Activated T-cell treated with anti-CD3 and anti-CD28 coated beads, Interleukin-2, amount 50 U/mL, for 24 hours (primary cell): ENCODE measurements at regions not wholly inside any gene's neighbourhood (a gene's known extent, or its start where the extent isn't known, plus 50 kb on each side); places are given as distances from the start of the nearest gene placed in this dataset.
"Not testable (repeated sequence)": the region's sequence is repeated elsewhere in the genome, so short reads cannot be mapped to it uniquely, and the experiment has no call there.

Experiments used
- DNase-seq: peaks from one replicate; pipeline ENCODE4 v3.0.0-alpha.2; 2020
- H3K27ac Mint-ChIP-seq: 2 replicates; pipeline ENCODE4 v1.8.0; 2020; ENCODE audit warnings: mild to moderate bottlenecking, mixed read lengths
- H3K27me3 Mint-ChIP-seq: 2 replicates; pipeline ENCODE4 v1.8.0; 2020; ENCODE audit warnings: mixed read lengths
- H3K36me3 Mint-ChIP-seq: 2 replicates; pipeline ENCODE4 v1.8.0; 2020; ENCODE audit warnings: low read depth, mixed read lengths
- H3K4me1 Mint-ChIP-seq: 2 replicates; pipeline ENCODE4 v1.8.0; 2020; ENCODE audit warnings: low read depth, mixed read lengths
- H3K4me3 Mint-ChIP-seq: 2 replicates; pipeline ENCODE4 v1.8.0; 2020; ENCODE audit warnings: mild to moderate bottlenecking, moderate library complexity, mixed read lengths
- H3K9me3 Mint-ChIP-seq: 2 replicates; pipeline ENCODE4 v1.8.0; 2020; ENCODE audit warnings: mixed read lengths

DNA sequence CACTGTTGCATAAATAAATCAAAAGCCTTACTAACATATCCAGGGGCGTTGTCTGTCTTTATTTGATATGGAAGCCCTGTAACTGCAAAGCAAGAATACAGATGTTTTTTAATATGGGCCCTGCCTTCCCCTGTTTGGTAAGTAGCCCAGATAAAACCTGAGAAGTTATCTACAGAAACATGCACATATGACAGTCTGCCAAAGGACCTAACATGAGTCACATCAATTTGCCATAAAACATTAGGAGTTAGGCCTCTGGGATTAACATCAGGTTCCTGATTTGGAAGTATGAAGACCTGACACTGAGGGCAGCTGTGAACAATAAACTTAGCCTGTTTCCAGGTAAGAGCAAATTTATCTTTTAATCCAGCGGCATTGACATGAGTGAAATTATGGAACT is 1588.8 kb downstream of the REEP3 start:
- Mint-ChIP-seq H3K4me1 (no peaks in the 10 kb centered on the region), H3K4me3 (no peak overlapping the region), H3K27me3 (no peaks in the 10 kb centered on the region), H3K36me3 (no peaks in the 10 kb centered on the region), H3K9me3 (peaks cover 22% of the 10 kb centered on the region), H3K27ac (no peak overlapping the region)
- DNase-seq = no peak

DNA sequence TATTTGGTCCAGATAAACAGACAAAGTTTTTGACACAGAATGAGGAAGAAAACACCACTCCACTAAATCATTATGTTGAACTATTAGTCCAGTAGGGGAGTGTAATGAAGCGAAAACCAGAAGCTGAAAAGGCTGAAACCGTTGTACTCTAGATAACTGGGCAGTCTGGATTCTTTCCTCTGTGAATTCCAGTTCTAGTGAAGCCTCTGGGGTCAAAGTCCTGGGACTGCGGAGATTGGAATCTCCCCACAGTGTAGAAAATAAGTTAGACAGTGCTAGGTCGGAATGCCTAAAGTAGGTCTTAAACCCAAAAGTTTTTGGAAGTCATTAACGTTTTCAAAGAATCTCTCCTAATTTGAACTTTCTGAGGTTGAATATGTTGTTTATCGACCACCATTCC is 1589.9 kb downstream of the REEP3 start:
- DNase-seq, H3K27me3 Mint-ChIP-seq: not testable (repeated sequence)
- H3K9me3 Mint-ChIP-seq = peaks cover 17% of the 10 kb centered on the region

DNA sequence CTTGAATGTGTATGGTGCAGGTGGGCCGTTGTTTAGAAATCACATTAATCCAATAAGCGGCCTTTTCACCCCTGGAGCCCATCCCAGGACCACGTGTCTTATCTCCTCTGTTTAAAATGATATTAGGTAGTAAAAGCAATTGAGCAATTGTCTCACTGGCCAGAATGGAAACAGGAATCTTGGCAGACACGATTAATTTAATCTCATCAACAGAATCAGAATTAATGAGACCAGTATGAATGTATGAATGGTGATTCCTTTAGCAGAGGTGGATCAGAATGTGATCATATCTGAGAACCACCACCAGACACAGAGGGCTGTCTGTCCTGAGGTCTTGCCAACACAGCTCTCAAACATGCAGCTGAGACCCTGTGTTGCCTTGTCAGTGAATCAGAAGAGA is 1591.4 kb downstream of the REEP3 start:
- Mint-ChIP-seq H3K9me3 (peaks cover 11% of the 10 kb centered on the region), H3K27me3 (no peaks in the 10 kb centered on the region), H3K4me3 (no peak overlapping the region), H3K27ac (no peak overlapping the region), H3K36me3 (no peaks in the 10 kb centered on the region), H3K4me1 (no peaks in the 10 kb centered on the region)
- DNase-seq = no peak

More for the DNA sequence above, 1589.9 kb downstream of the REEP3 start:
- not testable (repeated sequence) for H3K27ac Mint-ChIP-seq, H3K36me3 Mint-ChIP-seq, H3K4me3 Mint-ChIP-seq, H3K4me1 Mint-ChIP-seq

DNA sequence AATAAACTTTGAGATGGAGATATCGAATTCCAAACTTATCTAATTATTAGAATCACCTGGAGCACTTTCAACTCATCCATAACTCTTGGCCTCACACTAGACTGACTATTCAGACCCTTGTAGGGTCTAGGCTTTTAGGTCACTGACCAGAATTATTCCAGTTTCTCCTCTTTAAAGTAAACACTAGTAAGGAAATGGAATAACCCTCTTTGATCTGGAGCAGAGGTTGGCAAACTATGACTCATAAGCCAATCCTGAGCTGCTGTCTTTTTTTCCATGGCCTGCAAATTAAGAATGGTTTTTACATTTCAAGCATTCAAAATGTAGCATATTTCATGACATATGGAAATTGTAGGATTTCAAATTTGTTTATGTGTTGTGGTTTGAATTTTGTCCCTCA is 1601.9 kb downstream of the REEP3 start:
- DNase-seq = no peak
- Mint-ChIP-seq H3K4me3 (no peak overlapping the region), H3K4me1 (no peaks in the 10 kb centered on the region), H3K36me3 (no peaks in the 10 kb centered on the region), H3K27ac (no peak overlapping the region), H3K27me3 (no peaks in the 10 kb centered on the region), H3K9me3 (peaks cover 29% of the 10 kb centered on the region)

DNA sequence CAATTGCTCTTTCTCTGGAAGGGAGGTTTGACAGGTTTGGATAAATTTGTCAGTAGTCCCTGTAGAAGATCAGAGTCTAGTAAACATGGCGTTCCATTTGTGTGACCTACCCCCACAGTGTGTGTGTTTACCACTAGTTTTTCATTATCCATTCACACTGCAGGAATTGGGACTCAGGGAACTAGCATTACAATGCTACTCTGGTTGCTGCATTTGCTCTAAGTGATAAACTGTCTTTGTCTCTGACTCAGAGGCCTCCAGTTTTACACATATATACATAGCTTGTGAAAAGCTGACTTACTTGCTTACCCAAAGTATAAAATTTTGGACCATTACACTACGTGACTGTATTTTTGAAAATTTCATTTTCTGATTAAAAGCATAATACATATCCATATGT is 1604.0 kb downstream of the REEP3 start:
- no peaks in the 10 kb centered on the region for H3K36me3 Mint-ChIP-seq
- no peak overlapping the region for H3K27ac Mint-ChIP-seq

DNA sequence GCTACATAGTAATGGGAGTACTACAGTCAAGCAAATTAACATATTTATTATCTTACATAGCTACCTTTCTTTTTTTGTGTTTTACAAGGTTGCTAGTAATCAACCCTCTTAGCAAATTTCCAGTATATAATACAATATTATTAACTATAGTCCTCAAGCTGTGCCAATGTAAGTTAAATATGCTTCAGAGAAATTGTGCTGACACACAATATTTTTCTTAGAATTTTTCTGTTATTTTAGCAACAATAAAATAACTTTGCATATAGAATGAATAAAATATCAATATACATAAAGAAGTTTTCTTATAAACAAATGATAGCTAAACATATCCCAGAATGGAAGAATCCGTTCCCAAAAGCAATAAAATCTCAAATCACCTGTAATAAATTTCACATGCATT is 1605.1 kb downstream of the REEP3 start:
- Mint-ChIP-seq H3K4me3 (no peak overlapping the region), H3K27me3 (no peaks in the 10 kb centered on the region), H3K9me3 (peaks cover 19% of the 10 kb centered on the region)

More for the DNA sequence above, 1604.0 kb downstream of the REEP3 start:
- Mint-ChIP-seq H3K4me3 (no peak overlapping the region), H3K4me1 (no peaks in the 10 kb centered on the region), H3K27me3 (no peaks in the 10 kb centered on the region), H3K9me3 (peaks cover 22% of the 10 kb centered on the region)
- DNase-seq = no peak

DNA sequence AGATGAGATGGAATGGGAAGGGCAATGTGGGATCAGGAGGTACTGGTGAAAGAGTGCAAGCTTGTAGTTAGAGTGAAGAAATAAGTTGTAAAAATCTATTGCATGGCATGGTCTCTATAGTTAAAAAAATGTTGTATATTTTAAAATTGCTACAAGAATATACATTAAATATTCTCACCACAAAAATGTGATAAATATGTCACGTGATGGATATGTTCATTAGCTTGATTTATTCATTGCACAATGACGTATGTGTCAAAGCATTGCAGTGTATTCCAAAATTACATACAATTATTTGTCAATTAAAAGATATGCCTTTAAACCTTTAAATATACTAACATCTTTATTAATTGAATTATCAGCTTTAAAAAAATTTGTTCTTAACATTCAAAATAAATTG is 1607.1 kb downstream of the REEP3 start:
- Mint-ChIP-seq H3K36me3 (no peaks in the 10 kb centered on the region), H3K4me1 (no peaks in the 10 kb centered on the region), H3K27ac (no peak overlapping the region), H3K27me3 (no peaks in the 10 kb centered on the region), H3K9me3 (peaks cover 10% of the 10 kb centered on the region), H3K4me3 (no peak overlapping the region)
- DNase-seq = no peak

More for the DNA sequence above, 1605.1 kb downstream of the REEP3 start:
- no peak for DNase-seq
- Mint-ChIP-seq H3K36me3 (no peaks in the 10 kb centered on the region), H3K4me1 (no peaks in the 10 kb centered on the region), H3K27ac (no peak overlapping the region)

DNA sequence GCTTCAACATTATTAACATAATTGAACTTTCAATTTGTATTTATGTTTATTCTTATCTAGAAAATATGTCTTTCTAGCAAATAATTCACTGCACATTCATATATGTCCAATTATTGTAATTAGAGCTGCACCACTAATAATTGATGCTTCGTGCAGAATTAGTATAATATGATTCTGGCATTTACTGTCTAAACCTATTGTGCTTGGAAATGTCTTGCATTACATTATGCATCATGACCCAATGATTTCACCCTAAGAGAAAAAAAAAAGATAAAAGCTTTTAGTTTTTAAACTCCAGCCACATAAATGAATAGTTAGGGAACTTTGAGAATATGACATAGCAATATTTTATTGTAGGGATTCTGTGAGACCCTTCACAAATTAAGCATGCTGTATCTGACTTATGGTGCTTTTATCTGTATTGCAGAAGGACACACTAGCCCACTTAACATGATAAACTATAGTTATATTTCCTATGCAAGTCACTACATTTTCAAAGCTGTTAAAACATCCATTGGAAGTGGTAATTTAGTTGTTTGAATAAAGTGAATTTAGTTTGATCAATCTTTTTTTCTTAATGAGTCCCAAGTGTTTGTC is 1609.1 kb downstream of the REEP3 start:
- Mint-ChIP-seq H3K4me1 (no peaks in the 10 kb centered on the region), H3K4me3 (no peak overlapping the region), H3K9me3 (peaks cover 8% of the 10 kb centered on the region), H3K27me3 (no peaks in the 10 kb centered on the region), H3K27ac (no peak overlapping the region), H3K36me3 (no peaks in the 10 kb centered on the region)
- DNase-seq = no peak

DNA sequence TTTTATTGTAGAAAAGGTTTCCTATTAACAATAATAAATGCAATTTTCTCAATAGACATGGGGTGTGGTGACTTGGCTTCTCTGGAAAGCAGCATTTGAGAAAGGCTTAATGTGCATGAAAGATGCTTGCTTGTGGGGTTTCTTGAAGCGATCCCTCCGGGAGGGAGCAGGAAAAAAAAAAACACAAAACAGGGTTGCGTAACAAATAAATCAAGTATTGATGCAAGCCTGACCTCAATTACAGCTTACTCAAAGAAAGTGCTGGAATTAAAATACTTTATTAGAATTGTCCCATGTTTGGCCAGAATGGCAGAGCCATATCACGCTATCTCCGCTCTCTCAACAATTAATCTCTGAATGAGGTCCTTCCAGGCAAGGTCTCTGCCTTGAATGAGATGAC is 1612.5 kb downstream of the REEP3 start:
- H3K4me3 Mint-ChIP-seq = no peak overlapping the region
- H3K27ac Mint-ChIP-seq = no peak overlapping the region

DNA sequence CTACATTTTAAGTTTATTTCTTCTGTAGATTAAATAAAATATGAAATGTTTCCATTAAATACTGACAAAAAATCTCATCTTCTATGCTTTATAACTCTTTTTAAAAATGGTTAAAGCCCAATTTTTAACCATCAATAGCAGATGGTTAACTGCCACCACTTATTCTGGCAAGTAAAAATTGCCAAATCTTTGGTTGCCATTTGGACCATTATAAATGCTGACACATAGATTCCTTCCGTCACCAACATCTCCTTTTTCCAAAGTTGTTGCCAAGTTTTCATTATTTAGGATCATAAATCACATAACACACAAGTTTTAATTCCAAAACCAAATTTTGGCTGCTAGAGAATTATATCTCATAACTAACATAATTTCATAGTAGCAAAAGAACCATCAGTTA is 1614.3 kb downstream of the REEP3 start:
- no peaks in the 10 kb centered on the region for H3K36me3 Mint-ChIP-seq
- no peaks in the 10 kb centered on the region for H3K4me1 Mint-ChIP-seq
- H3K9me3 Mint-ChIP-seq = no peaks in the 10 kb centered on the region
- no peak overlapping the region for H3K27ac Mint-ChIP-seq
- H3K4me3 Mint-ChIP-seq = no peak overlapping the region
- no peaks in the 10 kb centered on the region for H3K27me3 Mint-ChIP-seq
- no peak for DNase-seq

More for the DNA sequence above, 1612.5 kb downstream of the REEP3 start:
- no peak for DNase-seq
- Mint-ChIP-seq H3K4me1 (no peaks in the 10 kb centered on the region), H3K27me3 (no peaks in the 10 kb centered on the region), H3K36me3 (no peaks in the 10 kb centered on the region), H3K9me3 (peaks cover 2% of the 10 kb centered on the region)

DNA sequence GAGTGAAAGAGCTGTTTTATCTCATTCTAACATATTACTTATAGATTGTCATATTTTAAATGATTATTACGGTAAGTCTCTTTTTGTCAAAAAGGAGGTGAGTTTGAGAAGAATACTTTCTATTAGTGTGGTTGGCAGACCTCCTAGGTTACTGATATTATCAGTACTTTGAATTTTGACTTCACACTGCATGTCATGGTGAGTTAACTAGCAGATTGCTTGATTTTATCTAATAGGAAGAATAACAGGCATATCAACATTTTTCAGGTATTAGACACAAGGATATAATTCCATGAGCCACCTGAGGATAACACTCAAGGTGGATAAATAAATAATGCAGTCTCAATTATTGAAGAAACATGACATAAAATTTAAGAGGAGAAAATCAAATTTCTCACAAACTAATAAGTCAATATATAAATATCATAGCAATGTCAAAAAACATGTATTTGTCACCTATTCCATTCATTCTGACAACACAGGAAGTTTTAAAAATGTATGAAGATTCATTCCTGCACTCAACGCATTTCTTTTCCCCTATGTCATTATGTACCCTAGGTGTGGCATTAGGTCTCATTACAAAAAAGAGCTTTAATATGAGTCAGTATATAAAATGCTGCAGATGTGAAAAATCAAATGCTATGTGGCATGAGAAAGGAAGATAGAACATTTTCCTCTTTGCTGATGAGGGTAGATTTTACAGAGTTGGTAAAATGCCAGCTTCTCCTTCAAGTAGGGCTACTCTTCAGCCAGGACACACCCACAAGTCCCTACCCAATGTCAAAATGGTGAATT is 1621.6 kb downstream of the REEP3 start:
- Mint-ChIP-seq H3K27me3 (no peaks in the 10 kb centered on the region), H3K27ac (no peak overlapping the region), H3K4me3 (no peak overlapping the region), H3K36me3 (no peaks in the 10 kb centered on the region), H3K4me1 (no peaks in the 10 kb centered on the region), H3K9me3 (peaks cover 14% of the 10 kb centered on the region)
- no peak for DNase-seq

DNA sequence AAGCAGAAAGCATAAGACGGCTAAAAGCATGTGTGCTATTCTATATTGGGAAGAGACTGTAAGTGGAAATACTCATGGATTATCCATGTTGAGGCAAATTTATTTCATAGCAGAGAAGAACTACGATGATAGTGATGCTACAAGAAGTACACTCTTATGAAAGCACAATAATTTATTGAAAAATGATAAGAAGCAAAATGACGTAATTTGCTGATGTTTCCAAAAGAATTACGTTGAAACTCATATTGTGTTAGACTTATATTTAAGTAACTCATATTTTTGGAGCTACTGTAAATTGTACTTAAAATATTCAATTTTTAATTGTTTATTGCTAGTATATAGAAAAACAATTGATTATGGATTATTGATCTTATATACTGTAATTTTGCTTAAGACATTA is 1622.5 kb downstream of the REEP3 start:
- Mint-ChIP-seq H3K4me3 (no peak overlapping the region), H3K27ac (no peak overlapping the region), H3K27me3 (no peaks in the 10 kb centered on the region), H3K4me1 (no peaks in the 10 kb centered on the region), H3K36me3 (no peaks in the 10 kb centered on the region), H3K9me3 (peaks cover 14% of the 10 kb centered on the region)
- DNase-seq = no peak

DNA sequence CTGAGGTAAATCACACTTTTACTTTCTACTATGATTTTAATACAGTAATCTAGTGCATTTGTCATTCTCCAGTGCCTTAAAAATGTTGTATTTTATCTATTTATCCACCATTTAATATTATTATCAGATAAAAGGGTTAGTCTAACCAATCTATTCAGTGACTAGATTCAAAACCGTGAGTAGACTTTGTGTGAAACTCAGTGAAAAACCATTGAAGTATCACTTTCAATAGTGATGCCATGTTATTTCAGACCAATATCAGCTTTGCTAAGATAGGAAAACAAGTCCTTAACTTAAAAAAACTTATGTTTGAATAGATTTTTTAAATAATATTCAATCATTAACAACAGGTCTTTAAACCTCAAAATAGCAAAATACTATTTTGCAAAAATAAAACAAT is 1628.7 kb downstream of the REEP3 start:
- H3K9me3 Mint-ChIP-seq = peaks cover 8% of the 10 kb centered on the region
- no peaks in the 10 kb centered on the region for H3K27me3 Mint-ChIP-seq
- H3K27ac Mint-ChIP-seq = no peak overlapping the region
- H3K4me3 Mint-ChIP-seq = no peak overlapping the region
- DNase-seq = no peak
- no peaks in the 10 kb centered on the region for H3K4me1 Mint-ChIP-seq
- H3K36me3 Mint-ChIP-seq = no peaks in the 10 kb centered on the region

DNA sequence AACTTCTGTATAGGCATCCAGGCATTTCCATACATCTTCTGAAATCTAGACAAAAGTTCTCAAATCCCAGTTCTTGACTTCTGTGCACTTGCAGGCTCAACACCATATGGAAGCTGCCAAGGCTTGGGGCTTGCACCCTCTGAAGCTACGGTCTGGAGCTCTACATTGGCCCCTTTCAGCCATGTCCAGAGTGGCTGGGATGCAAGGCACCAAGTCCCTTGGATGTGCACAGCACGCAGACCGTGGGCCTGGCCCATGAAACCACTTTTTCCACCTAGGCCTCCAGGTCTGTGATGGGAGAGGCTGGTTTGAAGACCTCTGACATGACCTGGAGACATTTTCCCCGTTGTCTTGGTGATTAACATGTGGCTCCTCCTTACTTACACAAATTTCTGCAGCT is 1645.1 kb downstream of the REEP3 start:
- no peaks in the 10 kb centered on the region for H3K36me3 Mint-ChIP-seq
- H3K9me3 Mint-ChIP-seq = peaks cover 13% of the 10 kb centered on the region
- DNase-seq = no peak
- H3K4me1 Mint-ChIP-seq = no peaks in the 10 kb centered on the region
- H3K4me3 Mint-ChIP-seq = no peak overlapping the region
- no peaks in the 10 kb centered on the region for H3K27me3 Mint-ChIP-seq
- no peak overlapping the region for H3K27ac Mint-ChIP-seq

DNA sequence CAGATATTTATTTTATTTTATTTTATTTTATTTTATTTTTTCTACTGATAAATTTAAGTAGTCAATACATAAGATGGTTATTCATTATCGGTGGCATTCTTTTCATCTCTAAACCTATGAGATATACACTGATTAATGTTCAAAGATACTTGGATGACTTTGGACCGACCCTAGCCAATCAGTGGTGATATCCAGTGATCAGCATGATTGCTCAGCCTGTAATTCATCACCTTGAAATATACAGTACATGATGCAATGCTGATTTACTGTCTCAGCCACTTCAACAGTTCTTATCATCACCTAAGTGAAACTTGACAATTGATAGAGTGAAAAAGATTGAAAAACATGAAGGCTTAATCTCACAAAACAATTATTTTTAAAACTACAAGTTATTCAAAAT is 1651.0 kb downstream of the REEP3 start:
- DNase-seq = no peak
- Mint-ChIP-seq H3K4me3 (no peak overlapping the region), H3K36me3 (no peaks in the 10 kb centered on the region), H3K9me3 (peaks cover 6% of the 10 kb centered on the region), H3K27ac (no peak overlapping the region), H3K4me1 (no peaks in the 10 kb centered on the region), H3K27me3 (no peaks in the 10 kb centered on the region)
